Upper lobe of left lung (tissue), 6 donors: ENCODE measurements at regions not wholly inside any gene's neighbourhood (a gene's known extent, or its start where the extent isn't known, plus 50 kb on each side); places are given as distances from the start of the nearest gene placed in this dataset.

Experiments
- ATAC-seq, 2 donors: fragments of 200-7000 bp; cut with Tn5 transposase; one replicate each; pipeline ENCODE4 v1.9.1; 2022; ENCODE audit warnings: mild to moderate bottlenecking in 2 of 2, moderate library complexity in 2 of 2; ENCODE audit not compliant: low FRiP score in 2 of 2
- DNase-seq, 2 donors: peaks; one replicate each; pipeline ENCODE4 v3.0.0-alpha.2; 2019 to 2020
- H3K27ac ChIP-seq, 4 donors: fragments of 200-600 bp; sonication (generic); one replicate each; pipeline ENCODE4 v1.5.1; 2016 to 2019
- H3K27me3 ChIP-seq, 4 donors: fragments of 200-600 bp; sonication (generic); one replicate each; pipeline ENCODE4 v1.5.1; 2017 to 2019
- H3K36me3 ChIP-seq, 4 donors: fragments of 200-600 bp; sonication (generic); one replicate each; pipeline ENCODE4 v1.5.1; 2016 to 2019
- H3K4me1 ChIP-seq, 4 donors: fragments of 200-600 bp; sonication (generic); one replicate each; pipeline ENCODE4 v1.5.1; 2018 to 2019
- H3K4me3 ChIP-seq, 4 donors: fragments of 200-600 bp; sonication (generic); one replicate each; pipeline ENCODE4 v1.5.1; 2017 to 2019; ENCODE audit warnings: mild to moderate bottlenecking in 2 of 4, moderate library complexity in 1 of 4
- H3K9me3 ChIP-seq, 4 donors: fragments of 200-600 bp; sonication (generic); one replicate each; pipeline ENCODE4 v1.5.1; 2018 to 2019
- EP300 ChIP-seq, 4 donors: sonication (generic); formaldehyde crosslinking; IDR thresholded peaks; one replicate each; pipeline ENCODE4 v1.5.1; 2017; ENCODE audit warnings: antibody characterized with exemption in 4 of 4, control low read depth in 2 of 4
- POLR2A ChIP-seq, 4 donors: fragments of 450-650 bp; IDR thresholded peaks; one replicate each; pipeline ENCODE4 v1.5.1; 2016 to 2017; ENCODE audit warnings: antibody characterized with exemption in 4 of 4, mild to moderate bottlenecking in 2 of 4
- POLR2AphosphoS5 ChIP-seq, 2 donors: sonication (generic); formaldehyde crosslinking; IDR thresholded peaks; one replicate each; pipeline ENCODE4 v1.5.1; 2017; ENCODE audit warnings: antibody characterized with exemption in 2 of 2
- WGBS, 2 donors: methylation state at CpG; one replicate each; pipeline ENCODE4 v1.1.5; 2017 to 2018; 5-methylcytosine and 5-hydroxymethylcytosine counted together
- TF ChIP-seq, protein P1 (sequence below), 6 experiments: fragments of 450-650 bp in 4 of 6; fragments of 200-600 bp in 2 of 6; sonication (generic) in 2 of 6; IDR thresholded peaks; one replicate each; pipeline ENCODE4 v1.5.1; 2016 to 2019; ENCODE audit warnings: antibody characterized with exemption in 6 of 6
- donor health status: DM: no; HTN: no; CAD: no; lungs with moderate emphysema.
- donor health status: DM: no; HTN: yes; CAD: no; lungs with severe emphysema.

DNA sequence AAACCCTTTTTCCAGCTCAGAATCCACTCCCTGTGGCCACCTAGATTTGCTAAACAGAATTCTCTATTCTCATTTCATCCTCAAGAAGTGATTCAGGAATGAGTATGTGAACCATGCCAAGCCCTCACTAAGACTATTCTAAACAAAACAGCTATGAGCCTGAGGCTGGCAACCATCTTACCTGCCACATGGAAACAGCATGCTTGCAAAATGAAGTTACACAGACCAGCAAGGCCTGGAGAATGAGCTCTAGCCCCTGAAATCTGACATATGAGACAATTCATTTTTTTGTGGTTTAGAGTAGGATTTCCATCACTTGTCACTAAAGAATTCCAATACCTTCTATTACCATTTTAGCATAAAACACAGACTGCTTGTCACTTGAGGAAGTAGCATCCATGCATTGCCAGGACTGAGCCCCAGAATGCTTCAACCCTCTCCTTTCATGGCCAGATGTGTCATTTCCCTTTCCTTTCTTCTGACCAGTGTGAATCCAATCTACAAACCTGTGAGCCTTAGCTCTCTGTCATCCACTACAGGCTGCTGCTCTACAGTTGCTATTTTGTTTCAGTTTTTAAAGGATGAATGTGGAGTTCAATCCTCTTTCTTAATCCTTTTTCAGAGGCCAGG is 744.3 kb upstream of the ACVR2A start:
- Histone ChIP-seq H3K27me3 (no peaks in the 10 kb centered on the region), H3K27ac (no peak overlapping the region), H3K4me1 (no peaks in the 10 kb centered on the region), H3K4me3 (no peak overlapping the region), H3K9me3 (no peaks in the 10 kb centered on the region), H3K36me3 (no peaks in the 10 kb centered on the region)
- ATAC-seq (no peak), DNase-seq (no peak)
- TF ChIP-seq POLR2AphosphoS5 (IDR thresholded peaks at IDR 0.05), result no peak

DNA sequence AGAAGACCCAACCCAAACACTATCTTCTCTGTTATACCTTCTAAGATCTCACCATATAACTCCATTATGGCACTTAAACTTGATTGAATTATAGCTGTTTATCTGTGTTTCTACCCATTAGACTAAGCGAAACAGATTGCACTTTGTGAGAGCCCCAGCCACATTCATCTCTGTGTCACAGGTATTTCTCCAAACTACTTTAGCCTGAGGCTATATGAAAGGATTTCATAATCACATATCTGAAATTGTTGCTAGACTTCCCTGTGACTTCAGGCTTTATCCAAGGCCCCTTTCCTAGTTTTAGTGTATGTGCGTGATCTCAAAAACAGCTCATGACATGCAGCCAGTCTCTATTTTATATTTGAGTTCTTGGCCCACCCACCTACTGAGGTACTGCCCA is 745.0 kb upstream of the ACVR2A start:
- 85 to 93% methylated on average over 2 of the region's 2 CpGs for WGBS, 2 donors
- H3K4me3 ChIP-seq, result no peak overlapping the region
- no peaks in the 10 kb centered on the region for H3K4me1 ChIP-seq
- no peaks in the 10 kb centered on the region for H3K36me3 ChIP-seq
- DNase-seq, result no peak
- no peak for ATAC-seq
- H3K27ac ChIP-seq, result no peak overlapping the region
- H3K9me3 ChIP-seq, result no peaks in the 10 kb centered on the region
- TF ChIP-seq, protein P1, sequence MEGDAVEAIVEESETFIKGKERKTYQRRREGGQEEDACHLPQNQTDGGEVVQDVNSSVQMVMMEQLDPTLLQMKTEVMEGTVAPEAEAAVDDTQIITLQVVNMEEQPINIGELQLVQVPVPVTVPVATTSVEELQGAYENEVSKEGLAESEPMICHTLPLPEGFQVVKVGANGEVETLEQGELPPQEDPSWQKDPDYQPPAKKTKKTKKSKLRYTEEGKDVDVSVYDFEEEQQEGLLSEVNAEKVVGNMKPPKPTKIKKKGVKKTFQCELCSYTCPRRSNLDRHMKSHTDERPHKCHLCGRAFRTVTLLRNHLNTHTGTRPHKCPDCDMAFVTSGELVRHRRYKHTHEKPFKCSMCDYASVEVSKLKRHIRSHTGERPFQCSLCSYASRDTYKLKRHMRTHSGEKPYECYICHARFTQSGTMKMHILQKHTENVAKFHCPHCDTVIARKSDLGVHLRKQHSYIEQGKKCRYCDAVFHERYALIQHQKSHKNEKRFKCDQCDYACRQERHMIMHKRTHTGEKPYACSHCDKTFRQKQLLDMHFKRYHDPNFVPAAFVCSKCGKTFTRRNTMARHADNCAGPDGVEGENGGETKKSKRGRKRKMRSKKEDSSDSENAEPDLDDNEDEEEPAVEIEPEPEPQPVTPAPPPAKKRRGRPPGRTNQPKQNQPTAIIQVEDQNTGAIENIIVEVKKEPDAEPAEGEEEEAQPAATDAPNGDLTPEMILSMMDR (IDR thresholded peaks at IDR 0.05), result no peak
- TF ChIP-seq POLR2A (IDR thresholded peaks at IDR 0.05) (no peak), EP300 (IDR thresholded peaks at IDR 0.05) (no peak), POLR2AphosphoS5 (IDR thresholded peaks at IDR 0.05) (no peak)
- no peaks in the 10 kb centered on the region for H3K27me3 ChIP-seq

DNA sequence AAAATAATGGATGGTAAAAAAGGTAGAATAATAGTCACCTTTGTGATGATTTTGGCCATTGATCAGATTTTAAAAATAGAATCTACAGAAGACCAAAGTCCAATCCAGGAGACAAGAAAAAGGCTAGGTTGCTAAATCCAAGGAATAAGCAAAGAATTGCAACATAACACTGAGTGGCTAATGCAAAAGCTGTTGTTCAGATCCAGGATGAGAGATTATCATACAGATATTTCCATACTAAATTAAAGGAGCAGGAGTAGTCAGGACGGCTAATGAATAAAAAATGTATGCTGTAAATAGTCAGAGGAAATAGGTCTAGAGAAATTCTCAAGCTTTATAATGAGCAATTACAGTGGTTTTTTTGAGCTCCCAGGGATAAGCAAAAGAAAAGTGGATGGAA is 745.9 kb upstream of the ACVR2A start:
- Histone ChIP-seq H3K27me3 (no peaks in the 10 kb centered on the region), H3K9me3 (no peaks in the 10 kb centered on the region), H3K27ac (no peak overlapping the region), H3K4me3 (no peak overlapping the region), H3K36me3 (no peaks in the 10 kb centered on the region), H3K4me1 (no peaks in the 10 kb centered on the region)
- WGBS, 2 donors, result 74 to 81% methylated on average over 1 of the region's 1 CpG
- TF ChIP-seq POLR2A (IDR thresholded peaks at IDR 0.05) (no peak), POLR2AphosphoS5 (IDR thresholded peaks at IDR 0.05) (no peak), EP300 (IDR thresholded peaks at IDR 0.05) (no peak)
- TF ChIP-seq, protein P1 (IDR thresholded peaks at IDR 0.05), result no peak
- DNase-seq (no peak), ATAC-seq (no peak)

DNA sequence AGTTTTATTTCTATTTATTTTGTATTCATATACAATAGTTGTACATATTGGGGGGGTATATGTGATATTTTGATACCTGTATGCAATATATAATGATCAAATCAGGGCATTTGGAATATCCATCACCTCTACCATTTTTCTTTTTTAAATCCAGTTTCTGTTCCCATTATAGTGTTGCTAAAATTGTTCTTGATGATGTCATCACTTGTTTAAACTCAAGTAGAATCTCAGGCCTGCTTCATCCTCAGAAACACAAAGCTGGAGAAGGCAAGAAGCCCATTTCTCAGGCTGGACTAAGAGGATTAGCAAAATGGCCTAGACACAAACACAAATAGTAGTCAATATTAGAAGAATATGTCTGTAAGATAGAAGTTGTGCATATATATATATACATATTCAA is 747.1 kb upstream of the ACVR2A start:
- H3K36me3 ChIP-seq, result no peaks in the 10 kb centered on the region
- TF ChIP-seq, protein P1 (IDR thresholded peaks at IDR 0.05), result no peak
- TF ChIP-seq EP300 (IDR thresholded peaks at IDR 0.05), result no peak
- TF ChIP-seq POLR2A (IDR thresholded peaks at IDR 0.05), result no peak
- TF ChIP-seq POLR2AphosphoS5 (IDR thresholded peaks at IDR 0.05), result no peak
- H3K27ac ChIP-seq, result no peak overlapping the region
- no peak overlapping the region for H3K4me3 ChIP-seq
- H3K4me1 ChIP-seq, result no peaks in the 10 kb centered on the region
- H3K9me3 ChIP-seq, result no peaks in the 10 kb centered on the region
- ATAC-seq (no peak), DNase-seq (no peak)
- H3K27me3 ChIP-seq, result no peaks in the 10 kb centered on the region

DNA sequence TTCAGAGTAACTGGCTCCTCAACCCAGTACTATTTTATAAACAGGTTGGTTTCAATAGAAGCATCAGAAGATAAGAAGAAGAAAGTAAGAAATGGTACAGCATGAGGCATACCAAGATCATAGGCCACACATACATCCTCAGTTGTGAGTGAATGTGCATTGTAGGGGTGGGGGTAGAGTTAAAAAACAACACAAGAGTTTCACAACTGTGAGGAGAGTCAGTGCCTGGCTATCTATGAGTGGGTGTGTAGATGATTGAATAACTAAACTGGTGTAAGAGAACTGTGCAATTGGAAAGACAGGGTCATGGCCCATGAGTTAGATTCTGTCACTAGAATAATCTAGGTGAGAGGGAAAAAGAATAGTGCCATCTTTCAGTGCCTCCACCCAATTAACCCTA is 748.2 kb upstream of the ACVR2A start:
- DNase-seq, result no peak
- H3K4me1 ChIP-seq, result no peaks in the 10 kb centered on the region
- no peaks in the 10 kb centered on the region for H3K9me3 ChIP-seq
- ATAC-seq, result no peak
- no peak overlapping the region for H3K4me3 ChIP-seq
- TF ChIP-seq, protein P1 (IDR thresholded peaks at IDR 0.05), result no peak
- TF ChIP-seq POLR2A (IDR thresholded peaks at IDR 0.05) (no peak), POLR2AphosphoS5 (IDR thresholded peaks at IDR 0.05) (no peak), EP300 (IDR thresholded peaks at IDR 0.05) (no peak)
- no peak overlapping the region for H3K27ac ChIP-seq
- no peaks in the 10 kb centered on the region for H3K27me3 ChIP-seq
- no peaks in the 10 kb centered on the region for H3K36me3 ChIP-seq
